Adrenal gland (tissue), 9 donors: ENCODE measurements at regions not wholly inside any gene's neighbourhood (a gene's known extent, or its start where the extent isn't known, plus 50 kb on each side); places are given as distances from the start of the nearest gene placed in this dataset.
"Not testable (repeated sequence)": the region's sequence is repeated elsewhere in the genome, so short reads cannot be mapped to it uniquely, and the experiment has no call there.

Experiments used
- DNase-seq, 7 donors: peaks; one replicate each; pipeline ENCODE4 v3.0.0-alpha.2; 2019 to 2020
- H3K27ac ChIP-seq, 5 donors: fragments of 200-600 bp; sonication (generic) in 4 of 5; 1 replicate in 3 of 5; 2 replicates in 2 of 5; pipeline versions ENCODE4 v1.5.1 to v1.8.0; 2016 to 2020; ENCODE audit warnings: mild to moderate bottlenecking in 1 of 5
- H3K27me3 ChIP-seq: fragments of 200-600 bp; 2 replicates; pipeline ENCODE4 v1.8.0; 2021
- H3K36me3 ChIP-seq, 2 donors: fragments of 200-600 bp; replicated peaks in 1 of 2; 1 replicate in 1 of 2; 2 replicates in 1 of 2; pipeline versions ENCODE4 v1.5.1 to v1.8.0; 2018 to 2022
- H3K4me1 ChIP-seq, 2 donors: fragments of 200-600 bp; replicated peaks in 1 of 2; 1 replicate in 1 of 2; 2 replicates in 1 of 2; pipeline versions ENCODE4 v1.5.1 to v1.8.0; 2018 to 2021
- H3K4me3 ChIP-seq, 4 donors: fragments of 200-600 bp; sonication (generic) in 3 of 4; one replicate each; pipeline ENCODE4 v1.5.1; 2016 to 2018
- H3K9me3 ChIP-seq, 3 donors: fragments of 200-600 bp; sonication (generic) in 1 of 3; replicated peaks in 1 of 3; 1 replicate in 2 of 3; 2 replicates in 1 of 3; pipeline versions ENCODE4 v1.5.1 to v1.8.0; 2016 to 2021
- WGBS, 4 donors: extraction: QIAGEN DNeasy Blood & Tissue Kit in 2 of 4; methylation state at CpG; one replicate each; pipeline versions ENCODE4 v1.1.5 to v1.1.7; 2013 to 2017; 5-methylcytosine and 5-hydroxymethylcytosine counted together
- intact Hi-C, 2 donors: fragments of 100-400 bp; cut with DNase I; formaldehyde crosslinking; loops; one replicate each; pipeline versions ENCODE4 v1.14.1 to v1.15.0; 2022 to 2023
- donor health status: healthy with polysubstance abuse.
- donor health status: Bipolar disorder and iron deficiency.
- donor health status: DM: yes; HTN: yes; CAD: no.
- donor health status: DM: no; HTN: no; CAD: no.
- donor health status: DM: no; HTN: no; CAD: no.

DNA sequence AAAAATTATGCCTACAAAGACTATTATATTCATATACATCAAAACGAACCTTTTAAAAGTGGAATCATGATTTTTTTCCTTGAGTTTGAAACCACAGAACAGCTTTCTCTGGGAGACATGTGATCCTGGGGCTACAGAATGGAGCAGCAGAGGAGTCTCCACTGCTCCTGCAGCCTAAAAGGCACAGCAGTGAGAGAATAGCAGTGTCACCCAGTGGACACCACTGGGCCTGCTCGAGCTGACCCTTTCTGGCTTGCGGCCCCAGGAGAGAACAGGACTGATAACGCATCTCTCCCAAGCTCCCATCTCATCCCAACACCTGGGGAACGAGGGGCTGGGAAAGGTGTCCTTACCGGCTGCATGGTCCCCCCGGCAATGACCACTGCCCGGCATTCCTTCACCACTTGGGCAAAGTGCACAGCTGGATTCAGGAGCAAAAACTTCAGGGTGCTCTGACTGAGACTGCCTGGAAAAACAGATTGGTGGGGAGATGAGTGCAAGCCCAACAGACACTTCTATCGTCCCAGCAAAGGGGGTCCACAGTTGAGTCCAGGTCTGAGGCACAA is 183.5 kb downstream of the KLRB1 start:
- H3K27me3 ChIP-seq, intact Hi-C loops, H3K36me3 ChIP-seq, H3K27ac ChIP-seq, DNase-seq, H3K9me3 ChIP-seq, H3K4me1 ChIP-seq, H3K4me3 ChIP-seq: not testable (repeated sequence)
- WGBS, 4 donors = 92 to 98% (median 93%) methylated on average over 1 to 9 of the region's 9 CpGs

- H3K36me3 ChIP-seq, H3K9me3 ChIP-seq, H3K4me1 ChIP-seq, DNase-seq, intact Hi-C loops, H3K27me3 ChIP-seq, H3K4me3 ChIP-seq, H3K27ac ChIP-seq: not testable (repeated sequence)
- WGBS, 4 donors = 100% methylated on average over 1 of the region's 2 CpGs; no CpG with 5 or more reads in 3 of the 4 donors
Observed at GRCh38 chr12:9422689-9423088, 185.0 kb downstream of the KLRB1 start.

DNA sequence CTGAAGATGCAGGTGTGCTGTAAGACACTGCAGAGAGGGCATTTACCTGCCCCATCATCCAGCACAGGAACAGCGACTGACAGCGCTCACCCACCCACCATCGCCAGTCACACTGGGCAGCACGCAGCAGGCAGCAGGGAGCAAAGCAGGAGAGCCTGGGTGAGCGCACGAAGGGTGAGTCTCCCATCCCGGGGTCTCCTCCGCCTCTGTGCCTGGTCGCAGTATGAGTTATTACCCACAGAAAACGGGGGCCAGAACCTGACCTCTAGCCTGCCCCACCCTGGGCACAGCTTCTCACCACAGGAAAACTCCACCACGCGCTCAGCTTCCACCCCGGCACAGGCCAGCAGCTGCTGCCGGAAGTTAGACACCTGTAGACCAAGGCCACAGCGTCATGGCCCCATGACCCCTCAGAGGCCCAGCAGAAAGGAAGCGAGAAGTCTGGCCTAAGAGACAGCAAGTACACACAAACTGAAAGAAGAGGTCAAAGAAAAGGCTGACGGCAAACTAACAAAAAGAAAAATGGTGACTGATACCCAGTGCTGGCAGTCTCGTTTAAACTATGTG is 186.1 kb downstream of the KLRB1 start:
- 89 to 100% (median 93%) methylated on average over 2 to 11 of the region's 18 CpGs for WGBS, 4 donors
- intact Hi-C loops, DNase-seq: not testable (repeated sequence)

DNA sequence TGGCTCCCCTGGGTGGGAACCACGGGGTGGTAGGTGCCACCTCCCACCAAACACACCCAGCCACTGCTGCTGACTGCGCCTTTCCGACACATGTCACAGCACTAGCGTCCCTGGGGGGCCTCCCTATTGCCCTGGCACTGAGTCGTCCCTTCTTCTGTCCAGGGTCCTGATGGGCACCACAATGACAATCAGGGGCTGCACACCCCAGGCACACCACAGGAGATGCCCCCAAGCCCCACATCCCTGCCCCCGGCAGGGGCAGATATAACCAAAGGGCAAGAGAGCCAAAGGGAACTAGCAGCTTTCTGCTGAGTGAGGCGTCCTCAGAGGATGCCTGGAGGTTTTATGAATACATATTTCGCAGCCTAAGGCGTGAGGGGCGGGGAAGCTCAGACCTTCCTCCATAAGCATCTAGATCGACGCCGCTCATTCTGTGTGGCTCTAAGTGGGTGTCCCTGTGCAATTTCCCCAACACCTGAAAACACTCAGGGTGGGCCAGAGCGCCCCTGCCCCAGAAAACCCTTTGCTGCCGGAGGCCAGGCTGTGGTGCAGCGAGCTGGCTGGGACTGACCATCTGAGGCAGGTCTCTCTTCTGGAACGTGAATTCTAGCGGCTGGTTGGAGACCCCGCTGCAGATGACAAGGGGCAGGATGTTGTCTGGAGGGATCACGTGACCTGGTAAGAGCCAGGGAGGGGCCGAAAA is 186.7 kb downstream of the KLRB1 start:
- H3K4me1 ChIP-seq, H3K4me3 ChIP-seq, H3K27me3 ChIP-seq, H3K27ac ChIP-seq, H3K36me3 ChIP-seq, intact Hi-C loops, H3K9me3 ChIP-seq, DNase-seq: not testable (repeated sequence)
- 92 to 96% (median 94%) methylated on average over 6 to 20 of the region's 21 CpGs for WGBS, 4 donors

More for the DNA sequence above, 186.1 kb downstream of the KLRB1 start:
- not testable (repeated sequence) for H3K27me3 ChIP-seq, H3K36me3 ChIP-seq, H3K27ac ChIP-seq, H3K4me3 ChIP-seq, H3K9me3 ChIP-seq, H3K4me1 ChIP-seq

GRCh38 chr12:9418669-9419041 is 189.1 kb downstream of the KLRB1 start:
- H3K27ac ChIP-seq, H3K4me1 ChIP-seq, H3K4me3 ChIP-seq, H3K36me3 ChIP-seq, H3K27me3 ChIP-seq, intact Hi-C loops, H3K9me3 ChIP-seq, DNase-seq: not testable (repeated sequence)
- WGBS, 4 donors = 81 to 100% (median 81%) methylated on average over 8 to 11 of the region's 14 CpGs; no CpG with 5 or more reads in 1 of the 4 donors

DNA sequence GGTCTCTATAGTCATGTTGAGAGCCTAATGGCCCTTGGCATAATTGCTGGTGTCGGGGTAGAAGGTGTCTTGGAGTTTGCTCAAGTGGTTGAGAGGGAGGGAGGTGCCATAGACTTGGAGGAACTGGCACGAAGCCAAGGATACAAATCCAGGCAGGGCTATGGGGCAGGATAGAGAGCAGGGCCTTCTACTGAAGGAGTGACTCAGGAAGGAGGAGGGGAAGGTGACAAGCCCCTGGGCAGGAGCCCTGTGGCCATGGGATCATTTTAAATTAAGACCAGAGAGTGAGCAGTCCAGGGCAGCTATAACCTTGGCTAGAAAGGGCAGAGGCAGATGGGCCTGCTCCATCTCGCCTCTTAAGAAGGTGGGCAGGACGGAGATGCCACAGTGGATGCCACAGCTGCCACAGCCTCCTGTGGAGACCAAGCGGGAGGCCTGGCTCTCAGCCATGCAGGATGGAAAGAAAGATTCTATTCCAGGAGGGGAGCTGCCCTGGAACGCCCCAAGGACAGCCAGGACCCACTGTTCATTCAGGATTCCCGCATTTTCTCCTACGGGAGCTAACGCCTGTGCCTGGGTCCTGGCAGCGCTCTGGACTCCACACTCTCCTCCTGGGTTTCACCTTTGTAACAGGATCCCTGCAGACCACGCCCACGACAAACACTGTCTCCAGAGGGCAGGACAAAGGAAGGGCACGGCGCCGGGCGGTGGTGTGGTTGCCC is 189.6 kb downstream of the KLRB1 start:
- H3K9me3 ChIP-seq, intact Hi-C loops, H3K4me3 ChIP-seq, H3K36me3 ChIP-seq, H3K27me3 ChIP-seq, DNase-seq, H3K4me1 ChIP-seq, H3K27ac ChIP-seq: not testable (repeated sequence)
- 79 to 91% (median 85%) methylated on average over 6 to 12 of the region's 16 CpGs for WGBS, 4 donors

DNA sequence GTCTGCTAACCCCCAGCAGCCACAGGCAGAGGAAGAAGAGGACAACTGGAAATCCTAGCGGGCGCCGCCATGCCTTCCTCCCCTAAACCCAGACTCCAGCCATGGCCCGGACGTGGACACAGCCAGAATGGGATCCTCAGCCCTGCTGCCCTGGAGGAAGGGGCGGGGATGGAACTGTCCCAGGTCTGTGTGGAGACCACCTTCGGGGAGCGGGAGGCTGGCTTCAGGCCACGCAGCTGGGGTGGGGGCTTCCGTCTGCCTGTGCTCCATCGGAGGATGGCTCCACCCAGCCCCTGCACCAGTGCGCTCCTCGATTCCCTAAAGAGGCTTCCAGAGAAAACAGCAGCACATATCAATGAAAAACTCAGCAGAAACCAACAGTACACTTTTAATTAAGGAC is 190.4 kb downstream of the KLRB1 start:
- H3K4me1 ChIP-seq, H3K27me3 ChIP-seq, DNase-seq, H3K4me3 ChIP-seq, H3K9me3 ChIP-seq, intact Hi-C loops, H3K27ac ChIP-seq, H3K36me3 ChIP-seq: not testable (repeated sequence)
- 90 to 98% (median 91%) methylated on average over 7 to 10 of the region's 13 CpGs; no CpG with 5 or more reads in 1 of the 4 donors for WGBS, 4 donors

DNA sequence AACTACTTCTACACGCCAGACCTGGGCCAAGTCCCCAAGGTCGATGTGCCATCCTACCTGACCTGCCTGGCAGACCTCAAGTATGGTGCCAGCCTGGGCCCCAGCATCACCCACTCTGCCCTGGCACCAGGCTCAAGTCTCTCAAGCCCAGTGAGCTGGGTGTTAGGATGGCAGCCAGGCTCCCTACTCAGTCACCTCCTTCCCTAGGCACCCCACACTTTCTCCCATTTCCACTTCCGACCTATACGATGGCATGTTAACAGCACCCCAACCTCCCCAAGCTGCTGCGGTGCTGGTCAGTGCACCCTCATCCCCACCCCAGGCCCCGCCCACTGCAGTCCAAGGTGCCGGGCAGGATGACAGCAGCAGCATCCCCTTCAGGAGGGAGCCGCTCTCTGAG is 191.4 kb downstream of the KLRB1 start:
- H3K4me3 ChIP-seq, H3K27ac ChIP-seq, H3K27me3 ChIP-seq, H3K9me3 ChIP-seq, H3K4me1 ChIP-seq, H3K36me3 ChIP-seq, intact Hi-C loops, DNase-seq: not testable (repeated sequence)
- WGBS, 4 donors = 87 to 92% (median 90%) methylated on average over 6 to 7 of the region's 8 CpGs

- WGBS, 4 donors = 81 to 100% (median 88%) methylated on average over 2 of the region's 3 CpGs; no CpG with 5 or more reads in 1 of the 4 donors
- intact Hi-C loops, H3K27me3 ChIP-seq, DNase-seq, H3K4me3 ChIP-seq, H3K4me1 ChIP-seq, H3K9me3 ChIP-seq, H3K27ac ChIP-seq, H3K36me3 ChIP-seq: not testable (repeated sequence)
Observed at GRCh38 chr12:9415898-9416297, 191.8 kb downstream of the KLRB1 start.

DNA sequence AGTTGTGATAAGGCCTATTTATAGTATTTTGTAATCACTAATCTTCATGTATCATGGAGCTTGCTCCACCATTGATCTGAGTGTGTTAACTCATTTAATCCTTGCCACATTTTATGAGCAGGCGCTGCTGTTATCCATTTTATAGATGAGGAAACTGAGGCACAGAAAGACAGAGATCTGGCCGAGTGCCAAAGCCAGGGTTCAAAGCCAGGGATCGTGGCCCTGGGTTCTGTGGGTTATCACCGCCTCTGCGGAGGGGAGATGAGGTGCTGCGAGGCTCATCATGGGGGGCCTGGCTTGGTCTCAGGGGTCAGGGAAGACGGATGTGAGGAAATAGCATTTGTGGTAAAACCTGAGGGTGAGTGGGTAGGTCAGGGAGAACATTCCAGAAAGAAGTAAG is 193.9 kb downstream of the KLRB1 start:
- H3K4me3 ChIP-seq, DNase-seq, H3K27me3 ChIP-seq, H3K4me1 ChIP-seq, H3K36me3 ChIP-seq, H3K27ac ChIP-seq, intact Hi-C loops, H3K9me3 ChIP-seq: not testable (repeated sequence)
- 76 to 83% (median 80%) methylated on average over 7 of the region's 7 CpGs for WGBS, 4 donors

DNA sequence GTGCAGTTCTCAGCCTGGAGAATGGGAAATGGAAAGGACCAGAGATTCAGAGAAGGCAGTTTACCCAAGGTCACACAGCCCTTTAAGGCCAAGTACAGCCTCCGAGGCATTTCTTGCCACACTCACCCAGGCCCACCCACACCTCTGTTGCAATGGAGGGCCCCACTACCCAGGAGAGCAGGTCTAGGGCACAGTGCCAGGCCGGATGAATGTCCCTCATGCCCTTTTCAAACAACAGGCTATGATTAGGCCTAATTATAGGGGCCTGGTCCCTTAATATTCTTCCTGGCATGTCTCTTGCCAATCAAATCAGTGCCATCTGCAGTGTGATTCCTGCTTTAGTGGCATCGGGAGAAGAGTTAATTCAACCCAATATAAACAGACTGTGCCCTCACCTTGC is 195.3 kb downstream of the KLRB1 start:
- intact Hi-C loops, H3K9me3 ChIP-seq, H3K36me3 ChIP-seq, H3K4me3 ChIP-seq, H3K4me1 ChIP-seq, H3K27me3 ChIP-seq, H3K27ac ChIP-seq: not testable (repeated sequence)
- WGBS, 4 donors = 68 to 80% (median 69%) methylated on average over 1 to 3 of the region's 3 CpGs
- peak in 1 of 7 donors; percentile 61 for DNase-seq
